Activated B cell treated with CpG ODN at 0.5 μM for 24 hours (primary cell): ENCODE measurements at regions not wholly inside any gene's neighbourhood (a gene's known extent, or its start where the extent isn't known, plus 50 kb on each side); places are given as distances from the start of the nearest gene placed in this dataset.

Experiments used
- ATAC-seq: fragments of 200-7000 bp; cut with Tn5 transposase; one replicate; pipeline ENCODE4 v1.10.0; 2021; ENCODE audit warnings: low read depth, mild to moderate bottlenecking, moderate library complexity
- CTCF ChIA-PET: fragments of 350-600 bp; sonication (Branson Sonifier 250); formaldehyde crosslinking; loops from one replicate; lab custom pipeline; 2021; ENCODE audit warnings: antibody characterized with exemption; lab: Charles Lee
- POLR2A ChIA-PET: fragments of 350-600 bp; sonication (Branson Sonifier 250); formaldehyde crosslinking; loops from one replicate; lab custom pipeline; 2021; ENCODE audit warnings: antibody characterized with exemption; lab: Charles Lee
- DNase-seq: peaks from one replicate; pipeline ENCODE4 v3.0.0; 2022
- H3K27ac Mint-ChIP-seq: one replicate; pipeline ENCODE4 v1.8.0; 2020; ENCODE audit warnings: mixed read lengths
- H3K27me3 Mint-ChIP-seq: one replicate; pipeline ENCODE4 v1.8.0; 2021; ENCODE audit warnings: mixed read lengths
- H3K36me3 Mint-ChIP-seq: one replicate; pipeline ENCODE4 v1.8.0; 2021; ENCODE audit warnings: low read depth, mixed read lengths
- H3K4me1 Mint-ChIP-seq: one replicate; pipeline ENCODE4 v1.8.0; 2021; ENCODE audit warnings: mixed read lengths
- H3K4me3 Mint-ChIP-seq: one replicate; pipeline ENCODE4 v1.8.0; 2020; ENCODE audit warnings: mild to moderate bottlenecking, mixed read lengths
- H3K9me3 Mint-ChIP-seq: one replicate; pipeline ENCODE4 v1.8.0; 2020; ENCODE audit warnings: mixed read lengths
- CTCF ChIP-seq: fragments of 200-600 bp; IDR thresholded peaks from one replicate; pipeline ENCODE4 v1.8.0; 2022; ENCODE audit warnings: antibody characterized with exemption, mild to moderate bottlenecking
- intact Hi-C: fragments of 100-400 bp; cut with micrococcal nuclease; formaldehyde crosslinking; loops from one replicate; pipeline ENCODE4 v1.15.1; 2024

- ChIA-PET POLR2A (no interaction called here), CTCF (no interaction called here)
- no peak for ATAC-seq
- Mint-ChIP-seq H3K36me3 (no peaks in the 10 kb centered on the region), H3K9me3 (no peaks in the 10 kb centered on the region), H3K4me1 (no peaks in the 10 kb centered on the region), H3K27ac (no peak overlapping the region), H3K27me3 (no peaks in the 10 kb centered on the region), H3K4me3 (no peak overlapping the region)
- no peak for TF ChIP-seq CTCF
- DNase-seq = no peak
- intact Hi-C loops = no loop called here
Measured at GRCh38 chr4:137981277-137981676, 260.9 kb downstream of the SLC7A11 start.

- Mint-ChIP-seq H3K9me3 (no peaks in the 10 kb centered on the region), H3K36me3 (no peaks in the 10 kb centered on the region), H3K4me3 (no peak overlapping the region), H3K4me1 (no peaks in the 10 kb centered on the region), H3K27ac (no peak overlapping the region), H3K27me3 (no peaks in the 10 kb centered on the region)
- intact Hi-C loops = no loop called here
- ATAC-seq (no peak), DNase-seq (no peak)
- ChIA-PET POLR2A (no interaction called here), CTCF (no interaction called here)
- TF ChIP-seq CTCF = no peak
Measured at GRCh38 chr4:137980641-137981040, 261.5 kb downstream of the SLC7A11 start.

GRCh38 chr4:137979938-137980337, 262.2 kb downstream of the SLC7A11 start:
- POLR2A ChIA-PET = no interaction called here
- intact Hi-C loops = no loop called here
- CTCF ChIA-PET = no interaction called here
- no peak for TF ChIP-seq CTCF
- DNase-seq (no peak), ATAC-seq (no peak)
- no peak overlapping the region for H3K4me3 Mint-ChIP-seq
- no peaks in the 10 kb centered on the region for H3K4me1 Mint-ChIP-seq
- no peak overlapping the region for H3K27ac Mint-ChIP-seq
- H3K36me3 Mint-ChIP-seq = no peaks in the 10 kb centered on the region
- H3K9me3 Mint-ChIP-seq = no peaks in the 10 kb centered on the region
- no peaks in the 10 kb centered on the region for H3K27me3 Mint-ChIP-seq

- ATAC-seq = no peak
- CTCF ChIA-PET = no interaction called here
Measured at GRCh38 chr4:137968956-137969678, 273.0 kb downstream of the SLC7A11 start.

More at GRCh38 chr4:137968956-137969678, 273.0 kb downstream of the SLC7A11 start:
- no peak for DNase-seq
- H3K27me3 Mint-ChIP-seq = no peaks in the 10 kb centered on the region
- peaks cover 5% of the 10 kb centered on the region for H3K9me3 Mint-ChIP-seq
- no peak overlapping the region for H3K4me3 Mint-ChIP-seq
- TF ChIP-seq CTCF = no peak
- POLR2A ChIA-PET = no interaction called here
- intact Hi-C loops = no loop called here
- no peaks in the 10 kb centered on the region for H3K4me1 Mint-ChIP-seq
- H3K27ac Mint-ChIP-seq = no peak overlapping the region
- no peaks in the 10 kb centered on the region for H3K36me3 Mint-ChIP-seq
